ENCODE measurements at regions not wholly inside any gene's neighbourhood (a gene's known extent, or its start where the extent isn't known, plus 50 kb on each side); places are given as distances from the start of the nearest gene placed in this dataset.
"Not testable (repeated sequence)": the region's sequence is repeated elsewhere in the genome, so short reads cannot be mapped to it uniquely, and the experiment has no call there.

DNA sequence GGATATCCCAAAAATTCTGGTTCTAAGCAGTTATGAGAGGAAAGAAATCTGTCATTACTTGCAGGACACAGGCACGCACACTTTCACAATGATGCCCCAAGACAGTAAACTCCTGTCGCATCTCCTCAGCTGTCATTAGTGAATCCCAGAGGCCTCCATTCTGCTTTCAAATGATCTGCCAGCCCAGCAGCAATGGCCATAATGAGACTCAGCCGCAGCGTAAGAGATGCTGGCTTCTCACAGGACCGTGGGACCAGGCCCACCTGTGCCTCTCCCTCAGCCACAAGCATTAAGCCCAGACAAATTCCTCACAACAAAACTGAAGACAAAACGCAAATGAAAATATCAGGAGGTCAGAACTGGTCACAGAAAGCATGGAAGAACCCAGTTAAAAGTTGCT lies 98.0 kb upstream of the VLDLR start:
- no peak for DNase-seq

DNA sequence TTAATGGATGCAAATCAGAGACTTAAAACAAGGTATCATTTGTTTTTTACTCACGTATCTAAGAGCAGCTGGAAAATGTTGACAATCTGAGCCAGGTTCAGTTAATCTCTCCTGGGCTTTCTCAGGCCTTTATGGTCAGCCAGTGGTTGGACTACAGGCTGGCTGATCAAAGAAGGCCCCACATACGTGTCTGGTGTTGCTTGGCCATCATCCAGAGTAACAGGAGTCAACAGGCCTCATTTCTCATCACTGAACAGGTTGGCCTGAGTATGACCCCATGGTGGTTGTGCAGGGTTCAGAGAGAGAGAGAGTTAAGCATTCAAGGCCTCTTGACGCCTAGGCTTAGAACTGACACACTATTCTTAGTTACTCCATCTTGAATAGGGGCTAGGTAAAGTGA lies 97.0 kb upstream of the VLDLR start:
- DNase-seq: no peak

- no peak for DNase-seq
These were observed 96.4 kb upstream of the VLDLR start for GRCh38 chr9:2525147-2525546.

DNA sequence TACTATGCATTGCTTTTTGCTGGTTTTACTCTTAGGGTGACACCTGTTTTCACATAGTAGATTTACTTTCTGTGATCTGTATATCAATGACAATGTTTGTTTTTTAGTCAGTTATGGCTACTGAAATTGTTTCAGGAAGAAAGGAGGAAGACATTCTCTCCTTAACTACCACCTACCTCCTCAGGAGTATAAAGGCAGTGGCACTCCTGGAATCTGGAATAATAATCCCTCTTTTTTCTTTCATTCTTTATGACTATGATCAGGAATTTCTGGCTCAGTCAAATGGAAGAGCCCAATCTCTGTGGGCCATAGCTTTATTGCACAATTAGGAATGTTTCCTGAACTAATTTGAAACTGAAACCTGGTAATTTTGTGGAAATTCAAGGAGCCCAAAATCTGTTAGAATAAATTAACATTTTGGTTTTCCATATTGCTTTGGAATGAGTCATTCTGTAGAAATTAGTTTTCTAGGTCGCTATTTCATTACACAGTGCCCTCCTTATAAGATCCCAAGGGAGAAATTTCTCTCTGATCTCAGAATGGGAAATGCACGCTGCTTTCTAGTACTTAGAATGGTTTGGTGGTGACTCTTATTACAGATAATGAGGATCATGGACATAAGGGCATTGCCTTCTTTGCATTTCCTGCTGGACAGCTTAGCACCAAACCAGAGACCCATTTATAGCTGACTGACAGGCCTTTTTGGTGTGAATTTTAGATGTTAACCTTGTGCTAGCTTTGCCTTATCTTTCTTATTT lies 95.3 kb upstream of the VLDLR start:
- DNase-seq: no peak

- DNase-seq: no peak
These were observed 90.1 kb upstream of the VLDLR start for GRCh38 chr9:2531481-2531880.

DNA sequence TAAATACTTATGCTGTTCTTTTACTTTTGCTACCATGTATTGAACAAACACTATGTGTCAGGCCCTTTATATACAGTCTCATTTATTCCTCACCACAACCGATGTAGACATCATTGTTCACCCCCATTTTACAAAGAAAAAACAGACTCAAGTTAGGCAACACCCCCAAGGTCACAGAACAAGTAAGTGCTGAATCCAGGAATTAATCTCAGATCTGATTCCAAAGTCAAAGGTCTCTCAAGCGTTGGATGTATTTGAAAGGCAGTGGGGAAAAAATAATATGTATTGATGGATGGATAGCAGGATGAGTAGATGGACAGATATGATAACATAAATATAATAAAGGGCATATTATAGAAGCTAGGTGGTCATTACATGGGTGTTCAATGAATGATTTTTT lies 85.1 kb upstream of the VLDLR start:
- DNase-seq: no peak

DNA sequence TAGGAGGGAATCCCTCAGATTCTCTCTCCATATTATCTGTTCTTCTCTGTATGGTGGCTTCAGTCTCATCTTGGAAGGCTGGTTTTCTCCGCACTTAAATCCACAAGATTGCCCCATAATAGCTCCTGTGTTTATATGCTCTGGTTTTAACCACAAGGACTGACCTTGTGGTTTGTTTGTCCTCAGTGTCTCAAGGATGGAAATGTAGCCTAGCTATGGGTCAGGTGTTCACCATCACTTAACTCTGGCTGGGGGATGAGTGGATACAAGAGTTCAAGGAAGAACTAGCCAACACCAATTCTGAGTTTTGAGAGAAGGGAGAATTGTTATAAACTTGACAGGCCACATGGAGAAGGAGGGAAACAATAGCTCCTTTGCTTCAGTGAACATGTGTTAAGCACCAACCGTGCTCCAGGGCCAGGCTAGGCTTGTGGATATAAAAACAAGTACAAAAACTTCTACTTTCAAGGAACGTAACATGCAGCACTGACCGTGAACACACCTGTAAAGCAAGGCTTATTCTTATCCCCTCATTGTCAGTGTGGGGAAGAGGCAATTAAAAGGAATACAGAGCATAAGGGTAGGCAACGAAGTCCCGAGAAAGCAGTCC lies 75.6 kb upstream of the VLDLR start:
- DNase-seq: no peak

DNA sequence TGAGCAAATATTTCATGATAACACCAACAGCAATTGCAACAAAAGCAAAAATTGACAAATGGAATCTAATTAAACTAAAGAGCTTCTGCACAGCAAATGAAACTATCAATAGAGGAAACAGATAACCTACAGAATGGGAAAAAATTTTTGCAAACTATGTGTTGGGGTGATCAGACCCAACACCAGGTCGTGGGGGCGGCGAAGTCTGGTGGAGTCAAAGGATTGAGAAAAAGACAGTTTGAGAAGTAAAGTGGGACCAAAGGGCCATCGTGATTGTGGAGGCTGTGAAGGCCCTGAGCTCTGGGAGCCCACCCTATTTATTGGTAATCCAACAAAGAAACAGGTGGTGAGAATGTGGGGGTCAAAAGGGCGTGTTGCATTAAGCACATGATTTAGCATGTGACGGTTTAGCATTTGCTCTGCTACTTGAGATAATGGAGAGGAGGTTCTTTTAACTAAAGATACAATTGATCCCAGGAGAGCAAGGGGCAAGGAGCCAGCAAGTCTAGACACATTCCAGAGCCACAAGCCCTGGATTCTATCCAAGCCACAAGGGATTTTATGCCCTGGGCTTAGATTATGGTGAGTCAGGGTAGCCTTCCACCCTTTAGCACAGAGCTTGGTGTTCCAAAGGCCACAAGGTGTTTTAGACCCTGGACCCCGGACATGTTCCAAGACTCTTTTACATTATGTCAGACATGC lies 65.5 kb upstream of the VLDLR start:
- DNase-seq: not testable (repeated sequence)

- DNase-seq: no peak
These were observed 63.9 kb upstream of the VLDLR start for GRCh38 chr9:2557693-2558092.

DNA sequence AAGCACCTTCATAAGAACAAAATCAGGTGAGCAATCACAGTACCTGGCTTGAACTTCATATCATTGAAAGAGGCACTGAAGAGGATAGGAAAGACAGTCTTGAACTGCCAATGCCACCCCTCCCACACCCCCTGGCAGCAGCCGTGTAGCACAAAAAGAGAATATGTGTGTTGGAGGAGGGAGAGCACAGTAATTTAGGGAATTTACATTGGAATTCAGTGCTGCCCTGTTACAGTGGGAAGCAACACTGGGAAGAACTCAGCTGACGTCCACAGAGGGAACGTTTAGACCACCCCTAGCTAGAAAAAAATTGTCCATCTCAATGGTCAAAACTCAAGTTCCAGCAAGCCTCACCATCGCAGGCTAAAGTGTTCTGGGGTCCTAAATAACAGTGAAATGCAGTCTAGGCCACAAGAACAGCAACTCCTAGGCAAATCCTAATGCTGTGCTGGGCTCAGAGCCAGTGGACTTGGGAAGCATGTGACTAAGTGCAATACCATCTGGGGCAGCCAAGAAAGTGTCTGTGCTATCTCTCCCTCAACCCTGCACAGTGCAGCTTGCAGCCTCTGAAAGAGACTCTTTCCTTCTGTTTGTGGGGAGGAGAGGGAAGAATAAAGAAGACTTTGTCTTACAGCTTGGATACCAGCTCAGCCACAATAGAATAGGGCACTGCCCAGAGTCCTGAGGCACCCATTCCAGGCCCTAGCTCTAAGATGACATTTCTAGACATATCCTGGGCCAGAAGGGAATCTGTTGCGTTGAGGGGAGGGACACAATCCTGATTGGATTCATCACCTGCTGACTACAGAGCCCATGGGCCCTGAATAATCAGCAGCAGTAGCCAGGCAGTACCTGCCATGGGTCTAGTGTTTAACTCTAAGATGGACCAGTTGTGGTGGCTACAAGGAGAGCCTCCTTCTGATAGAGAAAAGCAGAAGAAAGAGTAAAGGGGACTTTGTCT lies 62.1 kb upstream of the VLDLR start:
- DNase-seq: no peak

DNA sequence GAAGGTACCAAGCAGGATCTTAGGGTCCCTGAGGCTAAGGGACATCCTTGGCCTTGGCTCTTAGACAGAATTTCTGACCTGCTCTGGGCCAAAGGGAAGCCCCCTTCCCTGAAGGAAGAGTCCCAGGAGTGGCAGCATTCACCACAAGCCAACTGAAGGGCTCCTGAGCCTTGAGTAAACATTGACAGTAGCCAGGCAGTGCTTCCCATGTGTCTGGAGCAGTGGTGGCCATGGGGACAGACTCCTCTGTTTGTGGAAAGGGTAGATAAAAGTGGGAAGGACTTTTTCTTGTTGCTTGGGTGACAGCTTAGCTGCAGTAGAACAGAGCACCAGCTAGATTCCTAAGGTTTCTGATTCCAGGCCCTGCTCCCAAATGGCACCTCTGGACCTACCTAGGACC lies 61.4 kb upstream of the VLDLR start:
- no peak for DNase-seq

- no peak for DNase-seq
These were observed 55.8 kb upstream of the VLDLR start for GRCh38 chr9:2565676-2566340.

DNA sequence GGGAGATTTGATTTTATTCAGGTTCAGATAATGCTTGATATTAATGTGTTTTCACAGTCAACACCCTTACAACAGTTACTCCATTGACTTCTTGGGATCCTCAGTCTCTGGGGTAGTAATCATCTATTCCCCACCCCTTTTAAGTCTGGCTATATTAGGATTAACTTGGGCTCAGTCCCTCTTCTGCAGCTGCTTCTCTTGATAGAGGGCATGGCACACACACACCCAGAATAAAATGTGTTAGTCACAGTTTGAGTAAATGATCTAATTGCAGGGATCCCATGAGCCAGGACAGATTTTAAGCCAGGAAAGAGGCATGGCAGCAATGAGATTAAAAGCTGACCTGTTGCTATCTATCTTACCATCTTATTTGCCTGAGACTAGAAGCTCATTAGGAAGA lies 53.7 kb upstream of the VLDLR start:
- no peak for DNase-seq

- DNase-seq: no peak
These were observed 52.9 kb upstream of the VLDLR start for GRCh38 chr9:2568689-2569088.

DNA sequence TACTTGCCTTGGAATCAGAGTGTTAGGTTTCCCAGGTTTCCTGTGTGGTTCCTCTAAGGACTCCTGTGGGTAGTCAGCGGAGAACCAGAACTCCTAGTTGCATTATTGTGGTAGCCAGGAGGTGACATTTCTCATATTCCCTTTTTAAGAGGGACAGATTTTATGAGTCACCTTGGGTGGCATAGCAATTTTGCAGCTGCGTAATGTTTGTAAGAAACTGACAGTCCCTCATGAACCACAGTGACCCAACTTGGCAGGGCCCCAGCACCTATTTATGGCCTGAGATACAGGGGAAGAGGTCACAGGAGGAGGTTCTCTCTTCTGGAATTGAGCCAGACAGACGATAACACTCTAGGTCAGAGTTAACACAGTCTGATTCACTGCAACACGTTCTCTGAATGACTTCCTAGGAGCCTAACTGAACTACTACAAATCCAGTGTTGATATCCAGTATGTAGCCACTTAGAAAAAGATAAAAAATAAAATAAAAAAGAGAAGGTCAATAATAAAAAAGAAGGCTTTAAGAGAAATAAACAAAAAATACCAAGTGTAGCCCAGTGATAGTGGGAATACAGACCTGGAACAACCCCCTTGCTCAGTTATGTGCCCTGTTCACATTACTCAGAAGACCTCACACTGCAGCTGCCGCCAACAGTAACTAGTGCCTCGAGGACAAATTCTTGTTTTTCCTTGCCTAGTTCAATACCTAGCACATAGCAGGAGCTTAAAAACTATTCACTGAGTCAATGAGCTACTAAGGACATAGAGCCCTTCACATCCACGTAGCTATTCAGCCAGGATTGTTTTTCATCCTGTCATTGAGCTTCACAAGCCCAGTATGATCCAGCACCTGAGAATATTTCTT lies 50.7 kb upstream of the VLDLR start:
- peak; percentile 51 for DNase-seq

Data from stimulated activated CD4-positive, alpha-beta T cell treated with anti-CD3 and anti-CD28 coated beads, Interleukin-15, amount 100 ng/mL, for 24 hours (primary cell).